HepG2 (cell line): ENCODE measurements at regions not wholly inside any gene's neighbourhood (a gene's known extent, or its start where the extent isn't known, plus 50 kb on each side); places are given as distances from the start of the nearest gene placed in this dataset.

Experiments used
- ATAC-seq: fragments of 200-7000 bp; cut with Tn5 transposase; 3 replicates; pipeline ENCODE4 v1.9.1; 2020; ENCODE audit warnings: mild to moderate bottlenecking, moderate library complexity
- BruUV-seq: library from RNA; stranded (reverse); fragments of 400-500 nt; replicated peaks from 2 replicates; lab custom pipeline; 2021; lab: Mats Ljungman, UMichigan
- CTCF ChIA-PET: fragments of 300-600 bp; formaldehyde crosslinking; extraction: SDS; loops from one replicate; lab custom pipeline; 2021; ENCODE audit warnings: low total read pairs, inconsistent platforms, low intra/inter-chr PET ratio; lab: Yijun Ruan, JAX
- POLR2A ChIA-PET: fragments of 350-600 bp; sonication (Branson Sonifier 250); formaldehyde crosslinking; loops from one replicate; lab custom pipeline; 2020; ENCODE audit warnings: antibody characterized with exemption, inconsistent platforms; lab: Yijun Ruan, JAX
- DNase-seq: peaks from one replicate; pipeline ENCODE4 v3.0.0-alpha.2; 2015; ENCODE audit warnings: low spot score
- FAIRE-seq: peaks from 3 replicates; lab custom pipeline; 2011; peaks lifted over from hg19 to GRCh38; lab: Jason Lieb, UNC
- H2AFZ ChIP-seq: one replicate; pipeline ENCODE4 v1.6.1; 2011; ENCODE audit warnings: low read length, inconsistent platforms
- H3K27ac ChIP-seq: fragments of 300-600 bp; 3 replicates; pipeline ENCODE4 v1.8.0; 2011; ENCODE audit warnings: mixed run types, mild to moderate bottlenecking, mixed read lengths, low read length, inconsistent platforms; ENCODE audit not compliant: insufficient read depth; ENCODE audit errors: extremely low read length
- H3K27me3 ChIP-seq, 2 experiments: fragments of 200-600 bp in 1 of 2; 2 replicates in 1 of 2; 3 replicates in 1 of 2; pipeline versions ENCODE4 v1.6.0 to v1.8.0; 2011; ENCODE audit warnings: low read length in 2 of 2, mild to moderate bottlenecking in 2 of 2, moderate library complexity in 2 of 2, inconsistent platforms in 1 of 2; ENCODE audit not compliant: insufficient read depth in 2 of 2, control insufficient read depth in 1 of 2
- H3K36me3 ChIP-seq, 2 experiments: fragments of 200-600 bp in 1 of 2; replicated peaks in 1 of 2; 2 replicates in 1 of 2; 3 replicates in 1 of 2; pipeline versions ENCODE4 v1.5.1 to v1.8.0; 2011; ENCODE audit warnings: low read length in 2 of 2, inconsistent platforms in 1 of 2; ENCODE audit not compliant: insufficient read depth in 2 of 2, control insufficient read depth in 1 of 2
- H3K4me1 ChIP-seq: 2 replicates; pipeline ENCODE4 v1.5.1; 2012; ENCODE audit warnings: low read length, inconsistent platforms; ENCODE audit not compliant: insufficient read depth
- H3K4me2 ChIP-seq: 2 replicates; pipeline ENCODE4 v1.6.0; 2011; ENCODE audit warnings: low read depth, low read length, inconsistent platforms
- H3K4me3 ChIP-seq, 3 experiments: fragments of 200-600 bp in 1 of 3; sonication (generic), shearing (Covaris generic) in 1 of 3; replicated peaks in 1 of 3; 2 replicates each; pipeline ENCODE4 v1.5.1; 2011 to 2016; ENCODE audit warnings: low read length in 3 of 3, inconsistent platforms in 2 of 3, low read depth in 2 of 3, mild to moderate bottlenecking in 2 of 3, control low read depth in 1 of 3, mixed read lengths in 1 of 3; ENCODE audit not compliant: insufficient read depth in 1 of 3
- H3K79me2 ChIP-seq: one replicate; pipeline ENCODE4 v1.6.1; 2011; ENCODE audit warnings: low read length, inconsistent platforms; ENCODE audit not compliant: insufficient read depth
- H3K9ac ChIP-seq: 2 replicates; pipeline ENCODE4 v1.6.0; 2011; ENCODE audit warnings: mild to moderate bottlenecking, low read depth, low read length, inconsistent platforms; ENCODE audit not compliant: insufficient read depth
- H3K9me3 ChIP-seq: 2 replicates; pipeline ENCODE4 v1.5.1; 2012; ENCODE audit warnings: mild to moderate bottlenecking, low read length
- H4K20me1 ChIP-seq: 2 replicates; pipeline ENCODE4 v1.6.0; 2011; ENCODE audit warnings: inconsistent platforms, mild to moderate bottlenecking, low read length, moderate library complexity; ENCODE audit not compliant: insufficient read depth
- ATRX ChIP-seq: sonication (generic); formaldehyde crosslinking; IDR thresholded peaks from 2 replicates; pipeline ENCODE4 v1.4.0; 2020; ENCODE audit warnings: missing genetic modification reagents, borderline replicate concordance
- CC2D1A ChIP-seq: sonication (generic); formaldehyde crosslinking; IDR thresholded peaks from 2 replicates; pipeline ENCODE4 v1.8.1; 2023; ENCODE audit warnings: mild to moderate bottlenecking, missing genetic modification reagents
- ELF1 ChIP-seq: sonication (generic); formaldehyde crosslinking; IDR thresholded peaks from 2 replicates; pipeline ENCODE4 v1.4.0; 2020; ENCODE audit warnings: missing genetic modification reagents
- GATAD1 ChIP-seq: IDR thresholded peaks from 2 replicates; pipeline ENCODE4 v1.6.1; 2016; ENCODE audit warnings: missing genetic modification reagents, missing compliant biosample characterization
- NR2C2 ChIP-seq: sonication (generic); formaldehyde crosslinking; IDR thresholded peaks from 2 replicates; pipeline ENCODE4 v1.4.0; 2020; ENCODE audit warnings: missing genetic modification reagents, mild to moderate bottlenecking, moderate library complexity, borderline replicate concordance
- RARA ChIP-seq: IDR thresholded peaks from 2 replicates; pipeline ENCODE4 v1.6.1; 2016; ENCODE audit warnings: missing genetic modification reagents, missing compliant biosample characterization
- REL ChIP-seq: sonication (generic); formaldehyde crosslinking; conservative IDR thresholded peaks from 2 replicates; pipeline ENCODE4 v1.8.0; 2022; ENCODE audit warnings: mild to moderate bottlenecking, missing genetic modification reagents, moderate library complexity
- XRCC5 ChIP-seq: fragments of 200-400 bp; formaldehyde crosslinking; optimal IDR thresholded peaks from 2 replicates; pipeline ENCODE3; 2017; ENCODE audit warnings: mild to moderate bottlenecking, low read length
- YY1 ChIP-seq: IDR thresholded peaks from 2 replicates; pipeline ENCODE4 v1.6.1; 2011; ENCODE audit warnings: low read length, low read depth, moderate library complexity, mild to moderate bottlenecking; ENCODE audit not compliant: insufficient read depth, insufficient replicate concordance
- ZFP37 ChIP-seq: sonication (generic); formaldehyde crosslinking; IDR thresholded peaks from 2 replicates; pipeline ENCODE4 v1.4.0; 2020; ENCODE audit warnings: missing genetic modification reagents, borderline replicate concordance
- ZMYM3 ChIP-seq: sonication (generic); formaldehyde crosslinking; IDR thresholded peaks from 2 replicates; pipeline ENCODE4 v1.5.1; 2020; ENCODE audit warnings: mild to moderate bottlenecking, missing genetic modification reagents
- ZNF143 ChIP-seq: sonication (generic); formaldehyde crosslinking; IDR thresholded peaks from 2 replicates; pipeline ENCODE4 v1.4.0; 2020; ENCODE audit warnings: missing genetic modification reagents
- ZNF512 ChIP-seq: sonication (generic); formaldehyde crosslinking; IDR thresholded peaks from 2 replicates; pipeline ENCODE4 v1.4.0; 2020; ENCODE audit warnings: mild to moderate bottlenecking, missing genetic modification reagents
- ZNF569 ChIP-seq: sonication (generic); formaldehyde crosslinking; IDR thresholded peaks from 2 replicates; pipeline ENCODE4 v1.5.0; 2020; ENCODE audit warnings: mild to moderate bottlenecking, missing genetic modification reagents, moderate library complexity, borderline replicate concordance
- ZNF597 ChIP-seq: sonication (generic); formaldehyde crosslinking; IDR thresholded peaks from 2 replicates; pipeline ENCODE4 v1.5.0; 2020; ENCODE audit warnings: missing genetic modification reagents
- ZNF605 ChIP-seq: sonication (generic); formaldehyde crosslinking; IDR thresholded peaks from 2 replicates; pipeline ENCODE4 v1.8.0; 2022; ENCODE audit warnings: mild to moderate bottlenecking, missing genetic modification reagents
- WGBS: methylation state at CpG from one replicate; pipeline ENCODE4 v1.1.6; 2017; ENCODE audit warnings: low lambda C conversion rate; 5-methylcytosine and 5-hydroxymethylcytosine counted together
- in situ Hi-C: cut with HindIII; loops from 2 replicates; pipeline ENCODE4 v1.10.0; 2017; ENCODE audit warnings: low pct_unique_long_range_greater_than_20kb; ENCODE audit not compliant: extremely low pct_ligation_motif_present
- intact Hi-C: fragments of 100-400 bp; cut with micrococcal nuclease; formaldehyde crosslinking; loops from one replicate; pipeline ENCODE4 v1.10.0; 2022; ENCODE audit not compliant: unreplicated experiment
- TF ChIP-seq, protein P1 (sequence below): sonication (generic); formaldehyde crosslinking; IDR thresholded peaks from 2 replicates; pipeline ENCODE4 v1.8.0; 2023; ENCODE audit warnings: mild to moderate bottlenecking, missing genetic modification reagents
- TF ChIP-seq, protein P2 (sequence below): sonication (generic); formaldehyde crosslinking; IDR thresholded peaks from 2 replicates; pipeline ENCODE4 v1.4.0; 2020; ENCODE audit warnings: missing genetic modification reagents

DNA sequence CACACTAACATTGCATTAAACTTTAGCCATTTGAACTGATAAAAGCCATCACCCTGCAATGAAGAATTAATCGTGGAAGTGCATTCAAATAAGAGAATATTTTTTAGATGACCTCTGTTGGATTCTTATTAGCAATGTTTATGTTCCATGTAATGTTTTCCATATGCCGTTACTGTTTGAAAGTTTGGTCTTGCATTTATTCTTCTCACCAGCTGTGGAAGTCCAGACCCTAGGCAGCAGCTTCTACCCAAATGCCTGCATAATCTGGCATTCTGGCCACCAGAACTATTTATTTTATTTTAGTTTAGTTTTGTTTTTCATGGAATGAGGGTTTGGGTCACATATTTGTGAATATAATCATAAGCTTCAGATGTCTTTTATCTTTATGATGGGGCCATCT, 140.4 kb downstream of the SAMD5 start:
- POLR2A ChIA-PET, result no interaction called here
- in situ Hi-C loops, result no loop called here

More for the DNA sequence above, 140.4 kb downstream of the SAMD5 start:
- Histone ChIP-seq H3K36me3 (no peaks in the 10 kb centered on the region), H3K79me2 (no peaks in the 10 kb centered on the region), H2AFZ (no peak overlapping the region), H3K4me1 (no peaks in the 10 kb centered on the region), H4K20me1 (no peaks in the 10 kb centered on the region), H3K27ac (no peak overlapping the region), H3K9me3 (no peaks in the 10 kb centered on the region), H3K4me3 (no peak overlapping the region), H3K27me3 (0 out of 5 replicates have a peak, but pooled peaks cover 0 to 3% of the 10 kb centered on the region in 2 experiments), H3K9ac (no peak overlapping the region), H3K4me2 (no peak overlapping the region)
- TF ChIP-seq, protein P1, sequence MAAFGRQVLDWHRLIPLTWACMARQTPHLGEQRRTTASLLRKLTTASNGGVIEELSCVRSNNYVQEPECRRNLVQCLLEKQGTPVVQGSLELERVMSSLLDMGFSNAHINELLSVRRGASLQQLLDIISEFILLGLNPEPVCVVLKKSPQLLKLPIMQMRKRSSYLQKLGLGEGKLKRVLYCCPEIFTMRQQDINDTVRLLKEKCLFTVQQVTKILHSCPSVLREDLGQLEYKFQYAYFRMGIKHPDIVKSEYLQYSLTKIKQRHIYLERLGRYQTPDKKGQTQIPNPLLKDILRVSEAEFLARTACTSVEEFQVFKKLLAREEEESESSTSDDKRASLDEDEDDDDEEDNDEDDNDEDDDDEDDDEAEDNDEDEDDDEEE (CRISPR knock-in tag), result no peak
- TF ChIP-seq GATAD1 (CRISPR knock-in tag) (no peak), XRCC5 (no peak), ZNF512 (no peak), ZMYM3 (CRISPR knock-in tag) (no peak), RARA (CRISPR knock-in tag) (no peak), ZNF605 (no peak), ZFP37 (CRISPR knock-in tag) (no peak), NR2C2 (CRISPR knock-in tag) (no peak), ZNF597 (CRISPR knock-in tag) (no peak), REL (CRISPR knock-in tag) (no peak), ATRX (no peak), YY1 (no peak), CC2D1A (no peak), ELF1 (CRISPR knock-in tag) (no peak), ZNF569 (CRISPR knock-in tag) (no peak), ZNF143 (CRISPR knock-in tag) (no peak)
- TF ChIP-seq, protein P2, sequence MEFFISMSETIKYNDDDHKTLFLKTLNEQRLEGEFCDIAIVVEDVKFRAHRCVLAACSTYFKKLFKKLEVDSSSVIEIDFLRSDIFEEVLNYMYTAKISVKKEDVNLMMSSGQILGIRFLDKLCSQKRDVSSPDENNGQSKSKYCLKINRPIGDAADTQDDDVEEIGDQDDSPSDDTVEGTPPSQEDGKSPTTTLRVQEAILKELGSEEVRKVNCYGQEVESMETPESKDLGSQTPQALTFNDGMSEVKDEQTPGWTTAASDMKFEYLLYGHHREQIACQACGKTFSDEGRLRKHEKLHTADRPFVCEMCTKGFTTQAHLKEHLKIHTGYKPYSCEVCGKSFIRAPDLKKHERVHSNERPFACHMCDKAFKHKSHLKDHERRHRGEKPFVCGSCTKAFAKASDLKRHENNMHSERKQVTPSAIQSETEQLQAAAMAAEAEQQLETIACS, result no peak
- 49% methylated on average over 2 of the region's 2 CpGs for WGBS
- BruUV-seq, result no TSS peak
- FAIRE-seq (no peak), DNase-seq (no peak), ATAC-seq (no peak)
- CTCF ChIA-PET, result no interaction called here
- intact Hi-C loops, result no loop called here
